PFSK-1 (cell line): ENCODE measurements at regions not wholly inside any gene's neighbourhood (a gene's known extent, or its start where the extent isn't known, plus 50 kb on each side); places are given as distances from the start of the nearest gene placed in this dataset.

ENCODE experiments used
- FOXP2 ChIP-seq: optimal IDR thresholded peaks from 2 replicates; pipeline ENCODE3; 2011; ENCODE audit warnings: borderline replicate concordance, control low read depth, inconsistent platforms; ENCODE audit not compliant: insufficient read depth; ENCODE audit errors: extremely low read length, extremely low read depth
- POLR2AphosphoS5 ChIP-seq: IDR thresholded peaks from 2 replicates; pipeline ENCODE4 v1.6.1; 2012; ENCODE audit warnings: low read depth, mild to moderate bottlenecking, control low read depth, low read length, moderate library complexity
- SIN3A ChIP-seq: IDR thresholded peaks from 2 replicates; pipeline ENCODE4 v1.6.1; 2012; ENCODE audit warnings: mild to moderate bottlenecking, low read length, moderate library complexity, borderline replicate concordance; ENCODE audit not compliant: insufficient read depth
- TAF1 ChIP-seq: IDR thresholded peaks from 2 replicates; pipeline ENCODE4 v1.6.1; 2012; ENCODE audit warnings: low read length, control low read depth, borderline replicate concordance; ENCODE audit not compliant: insufficient read depth
- TF ChIP-seq, protein P1 (sequence below), 2 experiments: IDR thresholded peaks; 2 replicates each; pipeline versions ENCODE4 v1.6.1 to v1.8.0; 2011 to 2012; ENCODE audit warnings: low read depth in 2 of 2, low read length in 2 of 2, control low read depth in 1 of 2, inconsistent platforms in 1 of 2, mild to moderate bottlenecking in 1 of 2, moderate library complexity in 1 of 2; ENCODE audit not compliant: insufficient read depth in 1 of 2

DNA sequence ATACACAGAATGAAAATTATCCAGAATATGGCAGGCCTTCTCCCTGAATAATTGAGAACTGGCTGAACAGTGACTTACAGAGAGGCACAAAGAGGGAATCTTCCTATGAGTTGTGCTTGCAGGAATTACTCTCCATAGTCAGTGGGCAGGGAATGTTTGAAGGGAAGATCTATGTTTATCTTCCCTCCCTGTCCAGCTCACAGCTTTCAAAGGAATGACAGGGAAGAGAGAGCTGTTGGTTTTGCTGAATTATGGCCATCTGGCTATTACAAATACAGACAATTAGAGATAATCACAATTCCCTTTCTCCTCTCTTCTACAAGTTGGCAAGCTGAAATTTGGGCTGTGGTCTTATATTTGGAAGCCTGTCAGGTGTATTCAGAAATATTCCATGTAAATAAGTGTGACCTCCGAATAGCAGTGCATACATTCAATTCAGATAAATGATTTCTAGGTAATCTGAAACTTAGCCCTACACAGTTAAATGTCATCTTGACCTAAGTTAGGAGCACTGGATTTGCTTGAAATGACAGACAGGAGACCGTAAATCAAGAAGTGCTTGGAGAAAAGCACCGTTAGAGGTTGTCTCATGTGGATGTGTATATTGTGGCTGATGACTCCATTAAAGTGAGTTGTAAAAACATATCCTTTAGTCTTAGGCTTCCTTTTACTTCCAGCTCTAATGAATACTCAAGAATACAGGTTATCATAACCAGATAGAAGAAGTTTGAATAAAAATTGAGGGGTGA is 136.8 kb downstream of the C4orf33 start:
- TF ChIP-seq, protein P1, sequence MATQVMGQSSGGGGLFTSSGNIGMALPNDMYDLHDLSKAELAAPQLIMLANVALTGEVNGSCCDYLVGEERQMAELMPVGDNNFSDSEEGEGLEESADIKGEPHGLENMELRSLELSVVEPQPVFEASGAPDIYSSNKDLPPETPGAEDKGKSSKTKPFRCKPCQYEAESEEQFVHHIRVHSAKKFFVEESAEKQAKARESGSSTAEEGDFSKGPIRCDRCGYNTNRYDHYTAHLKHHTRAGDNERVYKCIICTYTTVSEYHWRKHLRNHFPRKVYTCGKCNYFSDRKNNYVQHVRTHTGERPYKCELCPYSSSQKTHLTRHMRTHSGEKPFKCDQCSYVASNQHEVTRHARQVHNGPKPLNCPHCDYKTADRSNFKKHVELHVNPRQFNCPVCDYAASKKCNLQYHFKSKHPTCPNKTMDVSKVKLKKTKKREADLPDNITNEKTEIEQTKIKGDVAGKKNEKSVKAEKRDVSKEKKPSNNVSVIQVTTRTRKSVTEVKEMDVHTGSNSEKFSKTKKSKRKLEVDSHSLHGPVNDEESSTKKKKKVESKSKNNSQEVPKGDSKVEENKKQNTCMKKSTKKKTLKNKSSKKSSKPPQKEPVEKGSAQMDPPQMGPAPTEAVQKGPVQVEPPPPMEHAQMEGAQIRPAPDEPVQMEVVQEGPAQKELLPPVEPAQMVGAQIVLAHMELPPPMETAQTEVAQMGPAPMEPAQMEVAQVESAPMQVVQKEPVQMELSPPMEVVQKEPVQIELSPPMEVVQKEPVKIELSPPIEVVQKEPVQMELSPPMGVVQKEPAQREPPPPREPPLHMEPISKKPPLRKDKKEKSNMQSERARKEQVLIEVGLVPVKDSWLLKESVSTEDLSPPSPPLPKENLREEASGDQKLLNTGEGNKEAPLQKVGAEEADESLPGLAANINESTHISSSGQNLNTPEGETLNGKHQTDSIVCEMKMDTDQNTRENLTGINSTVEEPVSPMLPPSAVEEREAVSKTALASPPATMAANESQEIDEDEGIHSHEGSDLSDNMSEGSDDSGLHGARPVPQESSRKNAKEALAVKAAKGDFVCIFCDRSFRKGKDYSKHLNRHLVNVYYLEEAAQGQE (IDR thresholded peaks at IDR 0.05; ENCODE audit: insufficient read depth in 1 of 2, low read depth in 2 of 2, low read length in 2 of 2) = no peak
- TF ChIP-seq SIN3A (no peak), TAF1 (no peak), FOXP2 (no peak), POLR2AphosphoS5 (no peak)

DNA sequence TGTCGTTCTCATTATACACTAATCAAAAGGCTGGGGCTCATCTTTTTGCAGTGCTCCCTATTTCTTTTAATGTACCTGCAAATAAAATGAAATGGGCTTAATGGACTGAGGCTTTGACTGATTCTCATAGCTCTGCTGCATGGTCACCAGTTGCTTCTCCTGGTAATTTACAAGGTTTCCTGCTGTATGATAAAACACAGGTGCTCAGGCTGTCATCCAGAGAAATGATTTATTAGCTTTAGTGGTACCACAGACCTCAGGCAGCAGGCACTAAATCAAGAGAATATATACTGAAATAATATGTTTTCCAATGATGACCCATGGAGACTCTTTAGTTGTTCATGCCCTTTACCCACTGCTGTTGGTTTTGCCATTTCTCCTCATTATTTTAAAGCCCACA is 137.7 kb downstream of the C4orf33 start:
- TF ChIP-seq SIN3A (no peak), POLR2AphosphoS5 (no peak), TAF1 (no peak), FOXP2 (no peak)
- TF ChIP-seq, protein P1 (IDR thresholded peaks at IDR 0.05; ENCODE audit: insufficient read depth in 1 of 2, low read depth in 2 of 2, low read length in 2 of 2) = no peak

DNA sequence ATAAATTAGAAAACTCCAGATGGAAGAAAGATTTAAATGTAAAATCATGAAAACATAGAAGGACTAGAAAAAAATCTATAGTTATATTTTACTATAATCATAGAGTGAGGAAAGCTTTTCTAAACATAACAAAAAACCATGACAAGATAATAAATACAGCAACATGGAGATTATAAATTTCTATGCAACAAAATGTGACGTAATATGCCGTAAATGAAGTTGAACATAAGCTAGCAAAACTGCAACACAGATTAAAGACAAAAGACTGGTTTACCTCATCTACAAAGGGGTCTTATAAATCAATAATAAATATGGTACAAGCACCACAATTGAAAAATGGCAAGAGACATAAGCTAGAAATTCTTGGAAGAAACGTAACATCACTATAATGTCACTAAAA is 140.4 kb downstream of the C4orf33 start:
- TF ChIP-seq SIN3A (no peak), FOXP2 (no peak), POLR2AphosphoS5 (no peak), TAF1 (no peak)
- TF ChIP-seq, protein P1 (IDR thresholded peaks at IDR 0.05; ENCODE audit: insufficient read depth in 1 of 2, low read depth in 2 of 2, low read length in 2 of 2) = no peak

DNA sequence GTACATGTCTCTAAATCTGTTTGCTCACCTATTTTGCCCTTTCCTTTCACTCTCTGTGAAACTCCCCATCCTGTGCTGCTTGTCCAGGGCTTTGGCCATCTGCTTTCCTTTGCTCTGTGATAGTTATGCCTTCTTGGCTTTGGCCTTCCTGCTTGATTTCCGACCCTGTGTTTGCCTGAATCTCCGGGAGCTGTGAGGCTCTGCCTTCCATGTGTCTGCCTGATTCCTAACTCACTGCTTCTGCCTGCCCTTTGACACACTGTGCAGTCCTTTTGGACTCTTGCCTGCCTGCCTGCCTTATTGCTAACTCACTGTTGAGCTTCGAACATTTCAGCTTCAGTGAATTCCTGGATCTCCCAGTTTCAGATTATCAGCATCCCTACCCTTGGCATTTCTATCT is 143.1 kb downstream of the C4orf33 start:
- 0 out of 2 replicates have a peak, but pooled peaks have one; percentile 23 for TF ChIP-seq SIN3A
- TF ChIP-seq POLR2AphosphoS5 = no peak
- TF ChIP-seq, protein P1 (IDR thresholded peaks at IDR 0.05; ENCODE audit: insufficient read depth in 1 of 2, low read depth in 2 of 2, low read length in 2 of 2) = peak in 1 of 2 experiments; percentile 53; a peak in 1 of 4 replicates
- no peak for TF ChIP-seq TAF1
- TF ChIP-seq FOXP2 = no peak
